ENCODE measurements at regions not wholly inside any gene's neighbourhood (a gene's known extent, or its start where the extent isn't known, plus 50 kb on each side); places are given as distances from the start of the nearest gene placed in this dataset.

DNA sequence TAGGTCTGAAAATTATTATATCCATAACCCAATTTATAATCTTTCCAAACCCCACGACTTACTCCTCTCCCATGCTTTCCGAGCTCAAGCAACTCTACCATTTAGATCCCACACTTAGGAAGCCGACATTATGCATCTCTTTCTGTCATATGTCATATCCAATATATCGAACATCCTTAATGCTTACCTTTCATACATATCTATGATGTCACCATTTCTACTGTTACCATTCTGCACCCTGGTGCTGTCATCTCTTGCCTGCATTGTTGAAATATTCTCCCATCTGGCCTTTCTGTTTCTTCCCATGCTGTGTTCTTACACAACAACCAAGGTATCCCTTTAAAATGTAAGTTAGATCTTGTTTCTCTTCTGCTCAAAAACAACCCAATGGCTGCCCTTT, 127.1 kb upstream of the MC4R start:
- Histone ChIP-seq H4K20me1 (ENCODE audit: insufficient read depth, low read length) (no peaks in the 10 kb centered on the region), H3K4me3 (ENCODE audit: low read depth, low read length, poor library complexity, severe bottlenecking) (no peak overlapping the region), H3K36me3 (ENCODE audit: insufficient read depth, low read length) (no peaks in the 10 kb centered on the region), H2AFZ (ENCODE audit: low read length) (no peak overlapping the region), H3K9me2 (ENCODE audit: insufficient read depth, low read length) (no peaks in the 10 kb centered on the region), H3K9me3 (ENCODE audit: low read length) (no peaks in the 10 kb centered on the region), H3K79me2 (ENCODE audit: insufficient read depth, low read depth, low read length) (no peaks in the 10 kb centered on the region), H3K4me1 (ENCODE audit: insufficient read depth, low read length, poor library complexity, severe bottlenecking) (no peaks in the 10 kb centered on the region), H3K4me2 (ENCODE audit: low read length) (no peak overlapping the region), H3K27ac (ENCODE audit: low read depth, low read length, poor library complexity, severe bottlenecking) (no peak overlapping the region)
- intact Hi-C loops (cut with micrococcal nuclease; ENCODE audit: unreplicated experiment) = no loop called here
- ChIA-PET CTCF (ENCODE audit: unreplicated experiment) (no interaction called here), POLR2A (interaction anchor here (0.9 kb wide), 1 partner anchor 93 kb away, joined by 3 read pairs; no protein-coding TSS in a partner anchor)
- DNase-seq (ENCODE audit: low spot score) = no peak
- no TSS peak for BruUV-seq (replicated peaks)
- TF ChIP-seq, protein P1, sequence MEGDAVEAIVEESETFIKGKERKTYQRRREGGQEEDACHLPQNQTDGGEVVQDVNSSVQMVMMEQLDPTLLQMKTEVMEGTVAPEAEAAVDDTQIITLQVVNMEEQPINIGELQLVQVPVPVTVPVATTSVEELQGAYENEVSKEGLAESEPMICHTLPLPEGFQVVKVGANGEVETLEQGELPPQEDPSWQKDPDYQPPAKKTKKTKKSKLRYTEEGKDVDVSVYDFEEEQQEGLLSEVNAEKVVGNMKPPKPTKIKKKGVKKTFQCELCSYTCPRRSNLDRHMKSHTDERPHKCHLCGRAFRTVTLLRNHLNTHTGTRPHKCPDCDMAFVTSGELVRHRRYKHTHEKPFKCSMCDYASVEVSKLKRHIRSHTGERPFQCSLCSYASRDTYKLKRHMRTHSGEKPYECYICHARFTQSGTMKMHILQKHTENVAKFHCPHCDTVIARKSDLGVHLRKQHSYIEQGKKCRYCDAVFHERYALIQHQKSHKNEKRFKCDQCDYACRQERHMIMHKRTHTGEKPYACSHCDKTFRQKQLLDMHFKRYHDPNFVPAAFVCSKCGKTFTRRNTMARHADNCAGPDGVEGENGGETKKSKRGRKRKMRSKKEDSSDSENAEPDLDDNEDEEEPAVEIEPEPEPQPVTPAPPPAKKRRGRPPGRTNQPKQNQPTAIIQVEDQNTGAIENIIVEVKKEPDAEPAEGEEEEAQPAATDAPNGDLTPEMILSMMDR (conservative IDR thresholded peaks at IDR 0.05; ENCODE audit: low read length) = no peak
- TF ChIP-seq EZH2phosphoT487 (IDR thresholded peaks at IDR 0.05; ENCODE audit: borderline replicate concordance, low read depth, low read length) = no peak

DNA sequence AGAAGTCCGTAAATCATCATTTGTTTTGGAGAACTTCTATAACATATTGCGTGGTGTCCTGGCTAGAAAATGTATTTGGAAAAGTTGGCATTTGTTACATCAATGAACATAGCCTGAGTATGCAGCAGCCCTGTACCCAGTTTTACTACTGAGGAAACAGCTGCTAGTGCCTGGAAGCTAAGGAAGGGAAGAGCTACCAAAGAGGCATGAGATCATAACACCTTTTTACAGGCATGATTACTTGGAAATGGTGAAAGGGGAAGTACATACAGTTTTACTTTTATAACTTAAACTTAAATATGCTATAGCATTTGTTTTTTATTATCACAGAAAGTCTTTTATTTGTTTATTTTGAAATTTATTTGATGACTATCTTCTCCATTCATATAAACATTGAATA, 128.4 kb upstream of the MC4R start:
- CTCF ChIA-PET (ENCODE audit: unreplicated experiment) = no interaction called here
- H3K4me3 ChIP-seq (ENCODE audit: low read depth, low read length, poor library complexity, severe bottlenecking) = no peak overlapping the region
- DNase-seq (ENCODE audit: low spot score) = no peak
- H3K36me3 ChIP-seq (ENCODE audit: insufficient read depth, low read length) = no peaks in the 10 kb centered on the region
- no peak overlapping the region for H3K4me2 ChIP-seq (ENCODE audit: low read length)
- intact Hi-C loops (cut with micrococcal nuclease; ENCODE audit: unreplicated experiment) = no loop called here
- H3K9me2 ChIP-seq (ENCODE audit: insufficient read depth, low read length) = no peaks in the 10 kb centered on the region
- POLR2A ChIA-PET = no interaction called here
- no peak for TF ChIP-seq EZH2phosphoT487 (IDR thresholded peaks at IDR 0.05; ENCODE audit: borderline replicate concordance, low read depth, low read length)
- TF ChIP-seq, protein P1 (conservative IDR thresholded peaks at IDR 0.05; ENCODE audit: low read length) = no peak
- no peaks in the 10 kb centered on the region for H3K79me2 ChIP-seq (ENCODE audit: insufficient read depth, low read depth, low read length)
- no TSS peak for BruUV-seq (replicated peaks)
- no peak overlapping the region for H2AFZ ChIP-seq (ENCODE audit: low read length)
- no peaks in the 10 kb centered on the region for H4K20me1 ChIP-seq (ENCODE audit: insufficient read depth, low read length)
- no peak overlapping the region for H3K27ac ChIP-seq (ENCODE audit: low read depth, low read length, poor library complexity, severe bottlenecking)
- H3K9me3 ChIP-seq (ENCODE audit: low read length) = no peaks in the 10 kb centered on the region
- H3K4me1 ChIP-seq (ENCODE audit: insufficient read depth, low read length, poor library complexity, severe bottlenecking) = no peaks in the 10 kb centered on the region

DNA sequence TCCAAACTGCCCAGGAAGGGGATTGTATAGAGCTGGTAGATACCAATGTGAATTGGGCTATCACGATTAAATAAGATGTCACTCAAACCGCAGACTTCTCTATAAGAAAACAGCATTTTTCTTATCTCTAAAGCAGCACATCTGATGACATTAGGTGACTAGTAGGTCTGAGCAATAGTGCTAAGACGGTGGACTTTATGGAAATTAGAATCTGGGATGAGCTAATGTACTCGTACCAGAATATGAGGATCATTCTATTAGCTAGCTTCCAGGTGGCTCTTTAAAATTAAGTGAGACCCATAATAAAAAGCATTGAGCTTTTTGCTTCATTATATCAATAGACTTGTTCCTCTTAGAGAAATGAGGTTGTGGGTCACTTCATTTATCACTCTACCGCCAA, 130.0 kb upstream of the MC4R start:
- POLR2A ChIA-PET = interaction anchor here (0.6 to 0.9 kb wide), 2 partner anchors 10 to 11 kb away, joined by 3 to 5 read pairs; no protein-coding TSS in a partner anchor
- H3K9me3 ChIP-seq (ENCODE audit: low read length) = no peaks in the 10 kb centered on the region
- no peak for TF ChIP-seq EZH2phosphoT487 (IDR thresholded peaks at IDR 0.05; ENCODE audit: borderline replicate concordance, low read depth, low read length)
- TF ChIP-seq, protein P1 (conservative IDR thresholded peaks at IDR 0.05; ENCODE audit: low read length) = no peak
- H3K4me3 ChIP-seq (ENCODE audit: low read depth, low read length, poor library complexity, severe bottlenecking) = no peak overlapping the region
- H3K4me1 ChIP-seq (ENCODE audit: insufficient read depth, low read length, poor library complexity, severe bottlenecking) = no peaks in the 10 kb centered on the region
- H3K36me3 ChIP-seq (ENCODE audit: insufficient read depth, low read length) = no peaks in the 10 kb centered on the region
- intact Hi-C loops (cut with micrococcal nuclease; ENCODE audit: unreplicated experiment) = no loop called here
- no peak for DNase-seq (ENCODE audit: low spot score)
- no peaks in the 10 kb centered on the region for H3K9me2 ChIP-seq (ENCODE audit: insufficient read depth, low read length)
- BruUV-seq (replicated peaks) = no TSS peak
- H2AFZ ChIP-seq (ENCODE audit: low read length) = no peak overlapping the region
- no peaks in the 10 kb centered on the region for H3K79me2 ChIP-seq (ENCODE audit: insufficient read depth, low read depth, low read length)
- H4K20me1 ChIP-seq (ENCODE audit: insufficient read depth, low read length) = no peaks in the 10 kb centered on the region
- H3K27ac ChIP-seq (ENCODE audit: low read depth, low read length, poor library complexity, severe bottlenecking) = no peak overlapping the region
- CTCF ChIA-PET (ENCODE audit: unreplicated experiment) = no interaction called here
- H3K4me2 ChIP-seq (ENCODE audit: low read length) = no peak overlapping the region

Data from OCI-LY7 (cell line).